K562 (cell line): ENCODE measurements at regions not wholly inside any gene's neighbourhood (a gene's known extent, or its start where the extent isn't known, plus 50 kb on each side); places are given as distances from the start of the nearest gene placed in this dataset.

Experiments used
- ATAC-seq: fragments of 200-7000 bp; cut with Tn5 transposase; 3 replicates; pipeline ENCODE4 v1.9.1; 2020; ENCODE audit warnings: moderate library complexity
- BruUV-seq: library from RNA; stranded (reverse); fragments of 400-500 nt; replicated peaks from 2 replicates; lab custom pipeline; 2021; lab: Mats Ljungman, UMichigan
- CTCF ChIA-PET: fragments of 300-600 bp; formaldehyde crosslinking; extraction: SDS; loops from one replicate; lab custom pipeline; 2021; ENCODE audit warnings: low intra/inter-chr PET ratio; lab: Yijun Ruan, JAX
- POLR2A ChIA-PET: fragments of 300-600, 350-650 bp; sonication (Branson Sonifier 250); formaldehyde crosslinking; extraction: SDS; loops from one replicate; lab custom pipeline; 2021; ENCODE audit warnings: antibody characterized with exemption, inconsistent platforms; lab: Yijun Ruan, JAX
- DNase-seq, 4 experiments: peaks; one replicate each; pipeline versions ENCODE4 v3.0.0 to v3.0.0-alpha.2; 2011 to 2018; ENCODE audit warnings: low spot score in 3 of 4, mixed read lengths in 3 of 4; ENCODE audit errors: extremely low read depth in 1 of 4
- FAIRE-seq: peaks from 2 replicates; lab custom pipeline; 2011; peaks lifted over from hg19 to GRCh38; lab: Jason Lieb, UNC
- H2AFZ ChIP-seq: 2 replicates; pipeline ENCODE4 v1.6.0; 2011; ENCODE audit warnings: low read depth, low read length, control low read depth, inconsistent platforms
- H3K27ac ChIP-seq: fragments of 200-600 bp; 3 replicates; pipeline ENCODE4 v1.8.0; 2011; ENCODE audit warnings: low read depth, mild to moderate bottlenecking, control low read depth, inconsistent platforms, low read length, moderate library complexity, mixed read lengths; ENCODE audit errors: extremely low read depth
- H3K27me3 ChIP-seq, 2 experiments: fragments of 300-600 bp in 1 of 2; 2 replicates in 1 of 2; 3 replicates in 1 of 2; pipeline versions ENCODE4 v1.6.0 to v1.8.0; 2011; ENCODE audit warnings: inconsistent platforms in 2 of 2, low read length in 2 of 2, mild to moderate bottlenecking in 1 of 2, mixed read lengths in 1 of 2, moderate library complexity in 1 of 2; ENCODE audit not compliant: control insufficient read depth in 2 of 2, insufficient read depth in 2 of 2
- H3K36me3 ChIP-seq: fragments of 300-600 bp; 3 replicates; pipeline ENCODE4 v1.8.0; 2011; ENCODE audit warnings: mild to moderate bottlenecking, low read length, inconsistent platforms; ENCODE audit not compliant: control insufficient read depth, insufficient read depth
- H3K4me1 ChIP-seq, 2 experiments: fragments of 200-600 bp in 1 of 2; replicated peaks in 1 of 2; 2 replicates in 1 of 2; 3 replicates in 1 of 2; pipeline versions ENCODE4 v1.5.1 to v1.8.0; 2011; ENCODE audit warnings: inconsistent platforms in 2 of 2, low read length in 2 of 2, mild to moderate bottlenecking in 1 of 2, mixed read lengths in 1 of 2, moderate library complexity in 1 of 2; ENCODE audit not compliant: control insufficient read depth in 2 of 2, insufficient read depth in 2 of 2
- H3K4me2 ChIP-seq: 2 replicates; pipeline ENCODE4 v1.6.1; 2011; ENCODE audit warnings: low read length, control low read depth, inconsistent platforms, mixed read lengths; ENCODE audit not compliant: insufficient read depth
- H3K4me3 ChIP-seq: fragments of 200-600 bp; sonication (generic), shearing (Covaris generic); 2 replicates; pipeline ENCODE4 v1.5.1; 2016; ENCODE audit warnings: control low read depth, inconsistent platforms
- H3K79me2 ChIP-seq: fragments of 200-600 bp; 3 replicates; pipeline ENCODE4 v1.8.0; 2011; ENCODE audit warnings: low read length, inconsistent platforms; ENCODE audit not compliant: control insufficient read depth, insufficient read depth
- H3K9ac ChIP-seq, 2 experiments: 2 replicates each; pipeline versions ENCODE4 v1.6.0 to v1.6.1; 2011; ENCODE audit warnings: low read depth in 2 of 2, low read length in 2 of 2, control low read depth in 1 of 2, inconsistent platforms in 1 of 2, mild to moderate bottlenecking in 1 of 2, mixed read lengths in 1 of 2; ENCODE audit not compliant: insufficient read depth in 1 of 2
- H3K9me1 ChIP-seq: one replicate; pipeline ENCODE4 v1.6.0; 2011; ENCODE audit warnings: inconsistent platforms, mild to moderate bottlenecking, low read length, moderate library complexity; ENCODE audit not compliant: control insufficient read depth, insufficient read depth
- H3K9me3 ChIP-seq: replicated peaks from 2 replicates; pipeline ENCODE4 v1.5.1; 2011; ENCODE audit warnings: low read depth, low read length, inconsistent platforms; ENCODE audit not compliant: control insufficient read depth, insufficient read depth
- H4K20me1 ChIP-seq: replicated peaks from 2 replicates; pipeline ENCODE4 v1.6.1; 2011; ENCODE audit warnings: low read length, inconsistent platforms, mixed read lengths; ENCODE audit not compliant: control insufficient read depth, insufficient read depth
- ATF1 ChIP-seq, 2 experiments: fragments of 450-650 bp in 1 of 2; IDR thresholded peaks; 2 replicates each; pipeline ENCODE4 v1.6.1; 2016; ENCODE audit warnings: missing compliant biosample characterization in 1 of 2, missing genetic modification characterization in 1 of 2
- MCM2 ChIP-seq: fragments of 450-650 bp; IDR thresholded peaks from 2 replicates; pipeline ENCODE4 v1.6.1; 2017; ENCODE audit warnings: low read depth, mild to moderate bottlenecking
- MTA1 ChIP-seq: fragments of 450-650 bp; IDR thresholded peaks from 2 replicates; pipeline ENCODE4 v1.6.1; 2017; ENCODE audit warnings: borderline replicate concordance
- MTA2 ChIP-seq: fragments of 450-650 bp; IDR thresholded peaks from 2 replicates; pipeline ENCODE4 v1.6.1; 2016; ENCODE audit warnings: low read depth
- POLR2B ChIP-seq: fragments of 450-650 bp; IDR thresholded peaks from 2 replicates; pipeline ENCODE4 v1.6.1; 2018; ENCODE audit warnings: low read depth; ENCODE audit not compliant: partially characterized antibody
- RBFOX2 ChIP-seq: fragments of 200-400 bp; formaldehyde crosslinking; IDR thresholded peaks from 2 replicates; pipeline ENCODE4 v1.6.1; 2017; ENCODE audit warnings: low read depth, mild to moderate bottlenecking, low read length, moderate library complexity
- RUNX1 ChIP-seq: sonication (generic); IDR thresholded peaks from 2 replicates; pipeline ENCODE4 v1.6.1; 2016; ENCODE audit warnings: antibody characterized with exemption, low read depth
- SIN3B ChIP-seq: fragments of 450-650 bp; IDR thresholded peaks from 2 replicates; pipeline ENCODE4 v1.6.1; 2017; ENCODE audit warnings: low read depth, mild to moderate bottlenecking, moderate library complexity
- SRSF3 ChIP-seq: fragments of 200-400 bp; formaldehyde crosslinking; IDR thresholded peaks from 2 replicates; pipeline ENCODE4 v1.6.1; 2016; ENCODE audit warnings: mild to moderate bottlenecking, low read length, moderate library complexity; ENCODE audit not compliant: insufficient read depth
- TBL1XR1 ChIP-seq, 2 experiments: IDR thresholded peaks; 2 replicates each; pipeline ENCODE4 v1.6.1; 2012; ENCODE audit warnings: improper control_type of control experiment in 2 of 2, low read length in 2 of 2, mild to moderate bottlenecking in 1 of 2
- ZNF57 ChIP-seq: fragments of 450-650 bp; formaldehyde crosslinking; IDR thresholded peaks from 2 replicates; pipeline ENCODE4 v1.4.0; 2020; ENCODE audit warnings: mild to moderate bottlenecking, moderate library complexity
- ZNF780A ChIP-seq: fragments of 250-450 bp; sonication (Bioruptor Pico); IDR thresholded peaks from 2 replicates; pipeline ENCODE4 v1.5.0; 2021; ENCODE audit warnings: mild to moderate bottlenecking
- WGBS: fragments of 100-300 bp; shearing (Covaris generic); methylation state at CpG from one replicate; pipeline ENCODE4 v1.1.6; 2016; ENCODE audit warnings: low coverage, mixed read lengths; ENCODE audit not compliant: insufficient coverage; ENCODE audit errors: missing lambda C conversion rate; 5-methylcytosine and 5-hydroxymethylcytosine counted together
- in situ Hi-C: fragments of 300-500 bp; cut with MboI; formaldehyde crosslinking; loops from 4 replicates; pipeline ENCODE4 v1.15.0; 2018; ENCODE audit warnings: inconsistent platforms, mixed read lengths
- intact Hi-C: fragments of 100-400 bp; cut with micrococcal nuclease; formaldehyde crosslinking; loops from 2 replicates; pipeline ENCODE4 v1.14.2; 2022
- TF ChIP-seq, protein P1 (sequence below): fragments of 450-650 bp; conservative IDR thresholded peaks from 2 replicates; pipeline ENCODE4 v1.6.1; 2016; ENCODE audit warnings: missing genetic modification characterization, low read depth, mild to moderate bottlenecking, control low read depth, missing compliant biosample characterization

DNA sequence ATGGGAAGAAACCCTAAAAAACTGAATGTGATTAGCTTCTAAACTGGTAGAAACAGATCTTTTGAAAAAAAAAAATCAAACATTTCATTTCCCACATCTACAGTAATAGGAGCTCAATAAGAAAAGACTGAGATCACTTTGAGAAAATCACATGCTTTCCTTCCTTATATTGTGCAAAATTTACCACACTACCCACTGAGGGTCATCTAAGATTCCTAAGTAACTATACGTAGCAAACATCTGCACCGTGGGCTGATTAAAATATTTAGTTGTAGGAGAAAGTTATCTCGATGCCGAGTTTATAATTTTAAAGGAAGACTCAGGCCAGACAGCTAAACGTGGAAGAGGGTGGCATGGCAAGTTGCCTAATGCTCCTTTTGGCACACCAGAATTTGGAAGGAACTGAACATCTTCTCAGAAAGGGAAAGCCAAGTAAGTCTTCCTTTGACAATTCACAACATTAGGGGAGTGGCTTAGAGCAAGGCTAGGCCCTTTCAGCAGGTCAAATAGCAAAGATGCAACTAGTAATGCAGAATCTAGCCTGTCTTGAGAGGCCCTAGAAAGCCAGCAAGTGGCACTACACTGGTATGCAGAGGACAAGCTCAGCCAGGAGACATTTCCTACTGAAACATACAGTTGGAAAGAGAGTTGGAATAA, 128.0 kb downstream of the TMA16 start:
- 0% methylated on average over 5 of the region's 5 CpGs for WGBS
- POLR2A ChIA-PET, result no interaction called here
- intact Hi-C loops, result no loop called here
- Histone ChIP-seq H3K9me3 (no peaks in the 10 kb centered on the region), H3K27me3 (no peaks in the 10 kb centered on the region), H3K79me2 (no peaks in the 10 kb centered on the region), H4K20me1 (no peaks in the 10 kb centered on the region), H3K36me3 (no peaks in the 10 kb centered on the region), H3K4me3 (no peak overlapping the region), H2AFZ (no peak overlapping the region), H3K4me2 (no peak overlapping the region), H3K27ac (no peak overlapping the region), H3K4me1 (no peaks in the 10 kb centered on the region), H3K9ac (no peak overlapping the region), H3K9me1 (no peaks in the 10 kb centered on the region)
- no peak for ATAC-seq
- CTCF ChIA-PET, result no interaction called here
- no TSS peak for BruUV-seq
- in situ Hi-C loops, result no loop called here
- TF ChIP-seq RUNX1, result no peak
- TF ChIP-seq, protein P1, sequence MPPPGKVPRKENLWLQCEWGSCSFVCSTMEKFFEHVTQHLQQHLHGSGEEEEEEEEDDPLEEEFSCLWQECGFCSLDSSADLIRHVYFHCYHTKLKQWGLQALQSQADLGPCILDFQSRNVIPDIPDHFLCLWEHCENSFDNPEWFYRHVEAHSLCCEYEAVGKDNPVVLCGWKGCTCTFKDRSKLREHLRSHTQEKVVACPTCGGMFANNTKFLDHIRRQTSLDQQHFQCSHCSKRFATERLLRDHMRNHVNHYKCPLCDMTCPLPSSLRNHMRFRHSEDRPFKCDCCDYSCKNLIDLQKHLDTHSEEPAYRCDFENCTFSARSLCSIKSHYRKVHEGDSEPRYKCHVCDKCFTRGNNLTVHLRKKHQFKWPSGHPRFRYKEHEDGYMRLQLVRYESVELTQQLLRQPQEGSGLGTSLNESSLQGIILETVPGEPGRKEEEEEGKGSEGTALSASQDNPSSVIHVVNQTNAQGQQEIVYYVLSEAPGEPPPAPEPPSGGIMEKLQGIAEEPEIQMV (tag), result no peak
- FAIRE-seq, result no peak
- DNase-seq, result no peak

DNA sequence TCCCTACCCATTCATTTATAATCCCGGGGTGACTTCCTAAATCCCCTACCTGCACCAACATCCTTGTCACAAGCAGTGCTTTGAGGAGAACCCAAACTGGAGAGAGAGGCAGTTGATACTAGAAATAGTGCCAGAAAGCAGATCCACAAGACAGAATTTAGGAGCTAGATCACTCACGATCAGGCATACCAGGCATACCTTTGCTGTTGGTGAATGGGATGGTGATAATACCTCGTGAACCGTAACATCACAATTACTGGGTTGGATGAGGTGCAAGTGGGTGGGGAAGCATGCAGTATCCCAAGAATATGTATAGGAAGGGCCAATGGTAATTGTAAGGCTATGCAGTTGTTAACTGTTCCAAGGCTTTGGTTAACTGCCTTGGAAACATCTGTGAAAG, 129.3 kb downstream of the TMA16 start:
- ATAC-seq, result no peak
- TF ChIP-seq SRSF3 (no peak), POLR2B (no peak), ZNF57 (no peak), TBL1XR1 (IDR thresholded peaks at IDR 0.05; ENCODE audit: low read length in 2 of 2) (no peak), SIN3B (no peak), MTA2 (no peak), ATF1 (CRISPR knock-in tag; IDR thresholded peaks at IDR 0.05) (no peak), ATF1 (tag; IDR thresholded peaks at IDR 0.05) (no peak), ZNF780A (CRISPR knock-in tag) (no peak), MCM2 (no peak), RBFOX2 (no peak), MTA1 (no peak)
- TF ChIP-seq, all 486 proteins: peak for 0
- Histone ChIP-seq H3K4me3 (no peak overlapping the region), H3K4me1 (no peaks in the 10 kb centered on the region), H3K27ac (no peak overlapping the region), H4K20me1 (no peaks in the 10 kb centered on the region), H3K79me2 (no peaks in the 10 kb centered on the region), H3K9me1 (no peaks in the 10 kb centered on the region), H3K9ac (no peak overlapping the region), H3K36me3 (no peaks in the 10 kb centered on the region), H2AFZ (no peak overlapping the region), H3K27me3 (no peaks in the 10 kb centered on the region), H3K4me2 (no peak overlapping the region), H3K9me3 (no peaks in the 10 kb centered on the region)
- intact Hi-C loops, result no loop called here
- BruUV-seq, result no TSS peak
- ChIA-PET POLR2A (no interaction called here), CTCF (no interaction called here)
- in situ Hi-C loops, result no loop called here
- 0% methylated on average over 4 of the region's 4 CpGs for WGBS
- DNase-seq, result no peak
- FAIRE-seq, result no peak
